PC-3 (cell line): ENCODE measurements at regions not wholly inside any gene's neighbourhood (a gene's known extent, or its start where the extent isn't known, plus 50 kb on each side); places are given as distances from the start of the nearest gene placed in this dataset.

Experiments
- EZH2 ChIP-seq: fragments of 300-600 bp; sonication (generic); IDR thresholded peaks from one replicate; pipeline ENCODE4 v1.6.1; 2017; ENCODE audit warnings: antibody characterized with exemption, mild to moderate bottlenecking, low read length; ENCODE audit not compliant: unreplicated experiment
- EZH2phosphoT487 ChIP-seq: fragments of 300-600 bp; sonication (generic); IDR thresholded peaks from 2 replicates; pipeline ENCODE4 v1.6.1; 2018; ENCODE audit warnings: mild to moderate bottlenecking, antibody characterized with exemption, low read length, borderline replicate concordance
- TF ChIP-seq, protein P1 (sequence below): fragments of 300-600 bp; sonication (generic); conservative IDR thresholded peaks from 2 replicates; pipeline ENCODE4 v1.5.1; 2017; ENCODE audit warnings: antibody characterized with exemption, low read depth, mild to moderate bottlenecking, low read length

- TF ChIP-seq, protein P1, sequence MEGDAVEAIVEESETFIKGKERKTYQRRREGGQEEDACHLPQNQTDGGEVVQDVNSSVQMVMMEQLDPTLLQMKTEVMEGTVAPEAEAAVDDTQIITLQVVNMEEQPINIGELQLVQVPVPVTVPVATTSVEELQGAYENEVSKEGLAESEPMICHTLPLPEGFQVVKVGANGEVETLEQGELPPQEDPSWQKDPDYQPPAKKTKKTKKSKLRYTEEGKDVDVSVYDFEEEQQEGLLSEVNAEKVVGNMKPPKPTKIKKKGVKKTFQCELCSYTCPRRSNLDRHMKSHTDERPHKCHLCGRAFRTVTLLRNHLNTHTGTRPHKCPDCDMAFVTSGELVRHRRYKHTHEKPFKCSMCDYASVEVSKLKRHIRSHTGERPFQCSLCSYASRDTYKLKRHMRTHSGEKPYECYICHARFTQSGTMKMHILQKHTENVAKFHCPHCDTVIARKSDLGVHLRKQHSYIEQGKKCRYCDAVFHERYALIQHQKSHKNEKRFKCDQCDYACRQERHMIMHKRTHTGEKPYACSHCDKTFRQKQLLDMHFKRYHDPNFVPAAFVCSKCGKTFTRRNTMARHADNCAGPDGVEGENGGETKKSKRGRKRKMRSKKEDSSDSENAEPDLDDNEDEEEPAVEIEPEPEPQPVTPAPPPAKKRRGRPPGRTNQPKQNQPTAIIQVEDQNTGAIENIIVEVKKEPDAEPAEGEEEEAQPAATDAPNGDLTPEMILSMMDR = no peak
- no peak for TF ChIP-seq EZH2
- TF ChIP-seq EZH2phosphoT487 = no peak
Observed at GRCh38 chr2:15687720-15688119, 96.1 kb downstream of the DDX1 start.
